ENCODE measurements at regions not wholly inside any gene's neighbourhood (a gene's known extent, or its start where the extent isn't known, plus 50 kb on each side); places are given as distances from the start of the nearest gene placed in this dataset.
"Not testable (repeated sequence)": the region's sequence is repeated elsewhere in the genome, so short reads cannot be mapped to it uniquely, and the experiment has no call there.

GRCh38 chr11:33554219-33554618, 146.4 kb downstream of the C11orf91 start:
- DNase-seq: no peak

GRCh38 chr11:33553486-33553885, 147.1 kb downstream of the C11orf91 start:
- DNase-seq: no peak

- no peak for DNase-seq
These were observed 147.9 kb downstream of the C11orf91 start for GRCh38 chr11:33552756-33553155.

- DNase-seq: no peak
These were observed 149.6 kb downstream of the C11orf91 start for GRCh38 chr11:33551051-33551450.

- DNase-seq: no peak
These were observed 151.1 kb downstream of the C11orf91 start for GRCh38 chr11:33549483-33549882.

GRCh38 chr11:33545931-33546330, 154.7 kb downstream of the C11orf91 start:
- DNase-seq: no peak

- DNase-seq: no peak
These were observed 155.8 kb downstream of the C11orf91 start for GRCh38 chr11:33544593-33545373.

- DNase-seq: no peak
These were observed 156.8 kb downstream of the C11orf91 start for GRCh38 chr11:33543823-33544222.

GRCh38 chr11:33542921-33543320, 157.7 kb downstream of the C11orf91 start:
- peak; percentile 19 for DNase-seq

GRCh38 chr11:33540946-33541915, 159.4 kb downstream of the C11orf91 start:
- no peak for DNase-seq

- DNase-seq: no peak
These were observed 160.2 kb downstream of the C11orf91 start for GRCh38 chr11:33540427-33540826.

GRCh38 chr11:33539751-33540150, 160.9 kb downstream of the C11orf91 start:
- no peak for DNase-seq

GRCh38 chr11:33538726-33539125, 161.9 kb downstream of the C11orf91 start:
- DNase-seq: no peak

GRCh38 chr11:33536178-33536577, 164.4 kb downstream of the C11orf91 start:
- no peak for DNase-seq

- DNase-seq: no peak
These were observed 166.1 kb downstream of the C11orf91 start for GRCh38 chr11:33534575-33534974.

GRCh38 chr11:33533386-33534052, 167.1 kb downstream of the C11orf91 start:
- DNase-seq: no peak

- DNase-seq: no peak
These were observed 167.8 kb downstream of the C11orf91 start for GRCh38 chr11:33532720-33533385.

GRCh38 chr11:33532257-33532656, 168.4 kb downstream of the C11orf91 start:
- no peak for DNase-seq

- no peak for DNase-seq
These were observed 168.9 kb downstream of the C11orf91 start for GRCh38 chr11:33531743-33532181.

GRCh38 chr11:33530815-33531214, 169.8 kb downstream of the C11orf91 start:
- DNase-seq: no peak

GRCh38 chr11:33529461-33529860, 171.2 kb downstream of the C11orf91 start:
- no peak for DNase-seq

GRCh38 chr11:33527738-33528137, 172.9 kb downstream of the C11orf91 start:
- not testable (repeated sequence) for DNase-seq

All from left kidney (tissue), 1 donor.